GM12878 (cell line): ENCODE measurements at regions not wholly inside any gene's neighbourhood (a gene's known extent, or its start where the extent isn't known, plus 50 kb on each side); places are given as distances from the start of the nearest gene placed in this dataset.

Experiments used
- ATAC-seq: fragments of 200-7000 bp; cut with Tn5 transposase; 3 replicates; pipeline ENCODE4 v1.9.1; 2020; ENCODE audit warnings: mild to moderate bottlenecking, moderate library complexity
- BruUV-seq: library from RNA; stranded (reverse); fragments of 400-500 nt; replicated peaks from 2 replicates; lab custom pipeline; 2021; lab: Mats Ljungman, UMichigan
- CTCF ChIA-PET: fragments of 300-600 bp; sonication (Branson Sonifier 250); formaldehyde crosslinking; extraction: SDS; loops from one replicate; lab custom pipeline; 2021; ENCODE audit warnings: inconsistent platforms; lab: Yijun Ruan, JAX
- POLR2A ChIA-PET: fragments of 350-600 bp; formaldehyde crosslinking; extraction: SDS; loops from one replicate; lab custom pipeline; 2021; ENCODE audit warnings: inconsistent platforms; lab: Charles Lee
- RAD21 ChIA-PET: fragments of 300-600 bp; sonication (Branson Sonifier 250); formaldehyde crosslinking; loops from one replicate; lab custom pipeline; 2023; ENCODE audit warnings: antibody characterized with exemption; ENCODE audit not compliant: unreplicated experiment; lab: Charles Lee
- SMC1A ChIA-PET: fragments of 300-600 bp; sonication (Branson Sonifier 250); formaldehyde crosslinking; loops from one replicate; lab custom pipeline; 2023; ENCODE audit not compliant: unreplicated experiment, uncharacterized antibody; lab: Charles Lee
- DNase-seq: peaks from one replicate; pipeline ENCODE4 v3.0.0-alpha.2; 2011; ENCODE audit warnings: low read depth, low spot score
- FAIRE-seq: peaks from 3 replicates; lab custom pipeline; 2011; peaks lifted over from hg19 to GRCh38; lab: Jason Lieb, UNC
- H2AFZ ChIP-seq: 2 replicates; pipeline ENCODE4 v1.6.0; 2011; ENCODE audit warnings: low read depth, low read length, control low read depth; ENCODE audit not compliant: control insufficient read depth
- H3K27ac ChIP-seq: 2 replicates; pipeline ENCODE4 v1.5.1; 2011; ENCODE audit warnings: control low read depth; ENCODE audit not compliant: control insufficient read depth, insufficient read depth
- H3K27me3 ChIP-seq, 2 experiments: replicated peaks in 1 of 2; 2 replicates each; pipeline versions ENCODE4 v1.6.0 to v1.6.1; 2011; ENCODE audit warnings: low read length in 1 of 2; ENCODE audit not compliant: control insufficient read depth in 2 of 2, insufficient read depth in 2 of 2
- H3K36me3 ChIP-seq, 2 experiments: 2 replicates each; pipeline ENCODE4 v1.5.1; 2011; ENCODE audit warnings: low read length in 1 of 2; ENCODE audit not compliant: control insufficient read depth in 2 of 2, insufficient read depth in 2 of 2
- H3K4me1 ChIP-seq: 2 replicates; pipeline ENCODE4 v1.6.1; 2011; ENCODE audit warnings: mild to moderate bottlenecking, low read length, moderate library complexity, mixed read lengths; ENCODE audit not compliant: control insufficient read depth, insufficient read depth
- H3K4me2 ChIP-seq: 2 replicates; pipeline ENCODE4 v1.6.0; 2011; ENCODE audit warnings: control low read depth; ENCODE audit not compliant: control insufficient read depth, insufficient read depth
- H3K4me3 ChIP-seq: fragments of 200-600 bp; sonication (generic); 2 replicates; pipeline ENCODE4 v1.5.1; 2016
- H3K79me2 ChIP-seq: 2 replicates; pipeline ENCODE4 v1.6.0; 2011; ENCODE audit warnings: low read length; ENCODE audit not compliant: control insufficient read depth, insufficient read depth
- H3K9ac ChIP-seq: 2 replicates; pipeline ENCODE4 v1.8.0; 2011; ENCODE audit warnings: low read length, control low read depth, mixed read lengths; ENCODE audit not compliant: control insufficient read depth, insufficient read depth
- H3K9me3 ChIP-seq: replicated peaks from 3 replicates; pipeline ENCODE4 v1.5.1; 2011; ENCODE audit warnings: mild to moderate bottlenecking, low read length; ENCODE audit not compliant: control insufficient read depth, insufficient read depth
- H4K20me1 ChIP-seq: 2 replicates; pipeline ENCODE4 v1.6.0; 2011; ENCODE audit not compliant: control insufficient read depth, insufficient read depth
- CEBPB ChIP-seq, 2 experiments: fragments of 150-350 bp in 1 of 2; IDR thresholded peaks; 2 replicates each; pipeline ENCODE4 v1.6.1; 2012 to 2014; ENCODE audit warnings: low read depth in 2 of 2, low read length in 2 of 2, borderline replicate concordance in 1 of 2, inconsistent platforms in 1 of 2
- CHD1 ChIP-seq: IDR thresholded peaks from 2 replicates; pipeline ENCODE4 v1.6.1; 2012; ENCODE audit warnings: low read depth, low read length, improper control_type of control experiment
- E2F4 ChIP-seq: IDR thresholded peaks from 2 replicates; pipeline ENCODE4 v1.6.1; 2012; ENCODE audit warnings: low read depth, low read length, improper control_type of control experiment
- NR2F1 ChIP-seq: fragments of 450-650 bp; conservative IDR thresholded peaks from 2 replicates; pipeline ENCODE4 v1.6.1; 2017; ENCODE audit warnings: mild to moderate bottlenecking
- NRF1 ChIP-seq: conservative IDR thresholded peaks from 2 replicates; pipeline ENCODE4 v1.6.1; 2011; ENCODE audit warnings: mild to moderate bottlenecking, low read depth, low read length, improper control_type of control experiment
- SUPT20H ChIP-seq: IDR thresholded peaks from 2 replicates; pipeline ENCODE4 v1.6.1; 2011; ENCODE audit warnings: low read depth, mild to moderate bottlenecking, low read length, moderate library complexity, borderline replicate concordance; ENCODE audit not compliant: control insufficient read depth
- TBL1XR1 ChIP-seq: IDR thresholded peaks from 2 replicates; pipeline ENCODE4 v1.6.1; 2012; ENCODE audit warnings: low read depth, low read length, improper control_type of control experiment
- ZBED1 ChIP-seq: IDR thresholded peaks from 2 replicates; pipeline ENCODE4 v1.6.1; 2016; ENCODE audit warnings: borderline replicate concordance
- ZNF687 ChIP-seq: fragments of 450-650 bp; IDR thresholded peaks from 2 replicates; pipeline ENCODE4 v1.6.1; 2017; ENCODE audit warnings: mild to moderate bottlenecking, moderate library complexity
- WGBS: methylation state at CpG from one replicate; pipeline ENCODE4 v1.1.6; 2016; ENCODE audit warnings: low lambda C conversion rate; ENCODE audit not compliant: insufficient replicate concordance, insufficient coverage; ENCODE audit errors: missing lambda C conversion rate; 5-methylcytosine and 5-hydroxymethylcytosine counted together
- in situ Hi-C: fragments of 300-500 bp; cut with MboI; formaldehyde crosslinking; loops from 9 replicates; pipeline ENCODE4 v1.14.3; 2018; ENCODE audit warnings: mixed read lengths
- intact Hi-C: fragments of 100-400 bp; cut with micrococcal nuclease; formaldehyde crosslinking; loops from one replicate; pipeline ENCODE4 v1.14.2; 2022; ENCODE audit not compliant: unreplicated experiment
- TF ChIP-seq, protein P1 (sequence below): IDR thresholded peaks from 2 replicates; pipeline ENCODE4 v1.6.1; 2011; ENCODE audit warnings: low read depth, mild to moderate bottlenecking, low read length, moderate library complexity, borderline replicate concordance; ENCODE audit errors: extremely low read depth

DNA sequence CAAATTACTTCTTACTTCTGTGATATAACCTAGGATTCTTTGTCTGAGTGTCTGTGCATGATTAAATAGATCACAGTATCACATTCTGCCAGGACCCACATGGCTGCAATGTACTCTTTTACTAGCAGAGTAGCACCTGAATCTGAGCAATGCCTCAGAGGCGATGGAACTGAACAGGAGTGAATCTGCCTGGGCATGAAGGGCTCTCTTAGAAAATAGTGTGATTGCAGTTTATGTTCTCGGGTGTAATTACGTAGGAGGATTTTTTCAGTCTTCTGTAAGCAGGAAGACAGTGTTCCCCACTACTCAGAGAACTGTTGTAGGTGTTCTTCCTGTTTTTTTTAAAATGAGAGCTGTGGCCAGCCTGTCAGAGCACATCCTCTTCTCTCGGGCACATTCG, 802.3 kb downstream of the NLGN4Y start:
- no peak overlapping the region for H2AFZ ChIP-seq
- ATAC-seq (no peak), DNase-seq (no peak), FAIRE-seq (no peak)
- RAD21 ChIA-PET = no interaction called here
- no TSS peak for BruUV-seq
- intact Hi-C loops (no loop called here), in situ Hi-C loops (no loop called here)
- H3K4me1 ChIP-seq = no peaks in the 10 kb centered on the region
- CTCF ChIA-PET = no interaction called here
- no peak for TF ChIP-seq SUPT20H
- TF ChIP-seq ZNF687 = no peak
- no peak for TF ChIP-seq NRF1
- no peak for TF ChIP-seq NR2F1
- no peak for TF ChIP-seq E2F4
- TF ChIP-seq ZBED1 = no peak
- TF ChIP-seq CEBPB (IDR thresholded peaks at IDR 0.05; ENCODE audit: borderline replicate concordance in 1 of 2, low read depth in 2 of 2, low read length in 2 of 2) = no peak
- no peak for TF ChIP-seq TBL1XR1
- no peak for TF ChIP-seq CHD1
- TF ChIP-seq, protein P1, sequence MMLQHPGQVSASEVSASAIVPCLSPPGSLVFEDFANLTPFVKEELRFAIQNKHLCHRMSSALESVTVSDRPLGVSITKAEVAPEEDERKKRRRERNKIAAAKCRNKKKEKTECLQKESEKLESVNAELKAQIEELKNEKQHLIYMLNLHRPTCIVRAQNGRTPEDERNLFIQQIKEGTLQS = no peak
- no peaks in the 10 kb centered on the region for H3K9me3 ChIP-seq
- H4K20me1 ChIP-seq = no peaks in the 10 kb centered on the region
- POLR2A ChIA-PET = no interaction called here
- H3K4me2 ChIP-seq = no peak overlapping the region
- H3K36me3 ChIP-seq = no peaks in the 10 kb centered on the region
- SMC1A ChIA-PET = no interaction called here
- WGBS = no CpG with 5 or more reads among the region's 5 CpGs
- no peak overlapping the region for H3K9ac ChIP-seq
- H3K79me2 ChIP-seq = no peaks in the 10 kb centered on the region
- no peak overlapping the region for H3K27ac ChIP-seq
- no peaks in the 10 kb centered on the region for H3K27me3 ChIP-seq
- H3K4me3 ChIP-seq = no peak overlapping the region
